Activated naive CD8-positive, alpha-beta T cell treated with anti-CD3 and anti-CD28 coated beads for 36 hours (primary cell): ENCODE measurements at regions not wholly inside any gene's neighbourhood (a gene's known extent, or its start where the extent isn't known, plus 50 kb on each side); places are given as distances from the start of the nearest gene placed in this dataset.

Experiments
- DNase-seq: peaks from one replicate; pipeline ENCODE4 v3.0.0; 2021
- H3K27ac Mint-ChIP-seq: one replicate; pipeline ENCODE4 v1.8.0; 2022; ENCODE audit warnings: mild to moderate bottlenecking, moderate library complexity, mixed read lengths
- H3K27me3 Mint-ChIP-seq: one replicate; pipeline ENCODE4 v1.8.0; 2022; ENCODE audit warnings: mild to moderate bottlenecking, mixed read lengths
- H3K36me3 Mint-ChIP-seq: one replicate; pipeline ENCODE4 v1.8.0; 2021; ENCODE audit warnings: mild to moderate bottlenecking, mixed read lengths
- H3K4me1 Mint-ChIP-seq: one replicate; pipeline ENCODE4 v1.8.0; 2021; ENCODE audit warnings: mixed read lengths
- H3K4me3 Mint-ChIP-seq: one replicate; pipeline ENCODE4 v1.8.0; 2022; ENCODE audit warnings: mild to moderate bottlenecking, moderate library complexity, mixed read lengths
- H3K9me3 Mint-ChIP-seq: one replicate; pipeline ENCODE4 v1.8.0; 2022; ENCODE audit warnings: mixed read lengths

DNA sequence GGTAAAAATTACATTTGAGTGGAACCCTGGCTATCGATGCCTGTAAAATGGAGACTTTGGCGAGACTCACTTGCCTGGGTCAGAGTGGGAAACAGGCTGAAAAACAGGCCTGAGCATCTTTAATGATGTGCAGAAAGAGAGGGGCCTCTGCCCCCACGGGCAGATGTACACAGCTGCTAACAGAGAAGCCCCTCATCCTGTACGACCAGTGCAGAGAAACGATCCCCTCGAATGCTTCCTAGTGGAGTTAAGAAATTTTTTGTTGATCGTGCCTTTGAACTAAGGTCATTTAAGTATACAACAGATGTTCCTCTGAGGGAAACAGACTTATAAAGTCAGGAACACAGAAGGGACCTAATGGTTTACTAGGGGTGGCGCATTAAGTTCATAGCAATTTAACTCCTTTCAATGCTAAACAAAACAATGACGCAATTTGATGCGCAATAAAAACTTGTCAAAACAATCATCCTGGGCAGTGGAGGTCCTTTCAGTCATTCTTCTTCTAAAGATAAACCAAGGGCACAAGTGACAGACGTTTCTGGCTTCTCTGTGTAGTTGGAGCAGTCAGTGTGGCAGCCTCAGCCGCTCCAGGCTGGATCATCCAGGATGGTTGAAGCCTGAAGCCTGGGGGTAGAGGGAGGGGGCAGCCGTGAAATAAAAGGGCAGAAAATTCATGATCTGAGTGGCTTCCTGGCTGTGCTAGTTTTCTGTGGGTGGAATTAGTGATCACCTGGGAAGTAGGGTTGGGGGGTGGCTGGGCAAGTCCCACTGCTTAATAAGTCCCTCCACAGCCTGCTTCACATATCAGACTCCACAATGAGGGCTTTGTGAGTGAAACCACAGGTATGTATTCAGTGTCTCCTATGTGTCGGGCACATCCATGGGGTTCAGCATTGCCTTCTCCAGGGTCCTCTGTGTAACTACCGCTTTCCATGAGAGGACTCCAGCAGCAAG is 50.8 kb upstream of the MRPS22 start:
- Mint-ChIP-seq H3K27ac (no peak overlapping the region), H3K9me3 (no peaks in the 10 kb centered on the region), H3K36me3 (no peaks in the 10 kb centered on the region), H3K4me1 (no peaks in the 10 kb centered on the region), H3K27me3 (no peaks in the 10 kb centered on the region), H3K4me3 (no peak overlapping the region)
- no peak for DNase-seq

DNA sequence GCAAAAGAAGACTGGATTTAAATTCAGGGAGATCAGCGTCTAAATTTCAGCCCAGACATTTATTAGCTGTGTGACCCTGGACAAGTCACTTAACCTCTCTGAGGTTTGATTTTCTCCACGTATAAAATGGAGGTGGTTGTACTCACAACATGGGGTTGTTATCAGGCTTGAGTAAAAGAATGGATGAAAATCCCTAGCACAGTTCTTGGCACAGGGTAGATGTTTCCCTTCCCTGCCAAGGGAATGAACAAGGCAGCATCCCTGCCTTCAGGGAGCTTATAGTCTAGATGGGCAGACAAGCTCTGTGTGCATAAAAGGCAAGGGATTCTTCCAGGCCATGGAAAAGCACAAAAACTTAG is 50.2 kb upstream of the MRPS22 start:
- no peaks in the 10 kb centered on the region for H3K36me3 Mint-ChIP-seq

More for the DNA sequence above, 50.2 kb upstream of the MRPS22 start:
- Mint-ChIP-seq H3K27me3 (no peaks in the 10 kb centered on the region), H3K4me3 (no peak overlapping the region), H3K27ac (no peak overlapping the region), H3K4me1 (no peaks in the 10 kb centered on the region), H3K9me3 (no peaks in the 10 kb centered on the region)
- DNase-seq: no peak
